ENCODE measurements at regions not wholly inside any gene's neighbourhood (a gene's known extent, or its start where the extent isn't known, plus 50 kb on each side); places are given as distances from the start of the nearest gene placed in this dataset.

GRCh38 chr13:68025604-68026003, 795.5 kb upstream of the PCDH9 start:
- Histone ChIP-seq H3K36me3 (ENCODE audit: control insufficient read depth, insufficient read depth, low read length) (no peaks in the 10 kb centered on the region), H3K9me3 (ENCODE audit: control insufficient read depth, insufficient read depth, low read depth, low read length) (no peaks in the 10 kb centered on the region), H3K4me2 (ENCODE audit: extremely low read depth, insufficient read depth, low read length) (no peak overlapping the region), H3K27me3 (ENCODE audit: control insufficient read depth, insufficient read depth, low read length) (no peaks in the 10 kb centered on the region), H3K9ac (ENCODE audit: insufficient read depth, low read length) (no peak overlapping the region), H3K4me1 (ENCODE audit: control insufficient read depth, extremely low read depth, insufficient read depth, low read length) (no peaks in the 10 kb centered on the region), H3K4me3 (replicated peaks in 1 of 4; ENCODE audit: control extremely low read depth in 1 of 4, insufficient read depth in 1 of 4, low read depth in 3 of 4, low read length in 4 of 4) (no peak overlapping the region), H3K27ac (ENCODE audit: insufficient read depth, low read length) (no peak overlapping the region), H2AFZ (ENCODE audit: low read length) (no peak overlapping the region), H3K79me2 (ENCODE audit: control insufficient read depth, insufficient read depth, low read length) (no peaks in the 10 kb centered on the region), H4K20me1 (ENCODE audit: control insufficient read depth, extremely low read depth, insufficient read depth, low read length) (no peaks in the 10 kb centered on the region)
- TF ChIP-seq EZH2 (IDR thresholded peaks at IDR 0.05; ENCODE audit: low read length, missing control alignments) (no peak), CTCF (conservative IDR thresholded peaks at IDR 0.05 in 1 of 2, IDR thresholded peaks at IDR 0.05 in 1 of 2; ENCODE audit: low read depth in 1 of 2, low read length in 2 of 2) (no peak)
- DNase-seq (ENCODE audit: low read depth in 2 of 2) = no peak

- Histone ChIP-seq H3K4me2 (ENCODE audit: extremely low read depth, insufficient read depth, low read length) (no peak overlapping the region), H3K79me2 (ENCODE audit: control insufficient read depth, insufficient read depth, low read length) (no peaks in the 10 kb centered on the region), H3K36me3 (ENCODE audit: control insufficient read depth, insufficient read depth, low read length) (no peaks in the 10 kb centered on the region), H3K27ac (ENCODE audit: insufficient read depth, low read length) (no peak overlapping the region), H3K27me3 (ENCODE audit: control insufficient read depth, insufficient read depth, low read length) (no peaks in the 10 kb centered on the region), H3K9ac (ENCODE audit: insufficient read depth, low read length) (no peak overlapping the region), H3K4me1 (ENCODE audit: control insufficient read depth, extremely low read depth, insufficient read depth, low read length) (no peaks in the 10 kb centered on the region), H4K20me1 (ENCODE audit: control insufficient read depth, extremely low read depth, insufficient read depth, low read length) (no peaks in the 10 kb centered on the region), H2AFZ (ENCODE audit: low read length) (no peak overlapping the region), H3K4me3 (replicated peaks in 1 of 4; ENCODE audit: control extremely low read depth in 1 of 4, insufficient read depth in 1 of 4, low read depth in 3 of 4, low read length in 4 of 4) (no peak overlapping the region), H3K9me3 (ENCODE audit: control insufficient read depth, insufficient read depth, low read depth, low read length) (no peaks in the 10 kb centered on the region)
- TF ChIP-seq CTCF (conservative IDR thresholded peaks at IDR 0.05 in 1 of 2, IDR thresholded peaks at IDR 0.05 in 1 of 2; ENCODE audit: low read depth in 1 of 2, low read length in 2 of 2) = no peak
- TF ChIP-seq EZH2 (IDR thresholded peaks at IDR 0.05; ENCODE audit: low read length, missing control alignments) = no peak
- no peak for DNase-seq (ENCODE audit: low read depth in 2 of 2)
Observed at GRCh38 chr13:68023838-68024581, 793.9 kb upstream of the PCDH9 start.

- no peak overlapping the region for H3K27ac ChIP-seq (ENCODE audit: insufficient read depth, low read length)
- H3K4me2 ChIP-seq (ENCODE audit: extremely low read depth, insufficient read depth, low read length) = no peak overlapping the region
- H3K27me3 ChIP-seq (ENCODE audit: control insufficient read depth, insufficient read depth, low read length) = no peaks in the 10 kb centered on the region
Observed at GRCh38 chr13:68019901-68020300, 789.8 kb upstream of the PCDH9 start.

More at GRCh38 chr13:68019901-68020300, 789.8 kb upstream of the PCDH9 start:
- Histone ChIP-seq H3K4me3 (replicated peaks in 1 of 4; ENCODE audit: control extremely low read depth in 1 of 4, insufficient read depth in 1 of 4, low read depth in 3 of 4, low read length in 4 of 4) (no peak overlapping the region), H3K9ac (ENCODE audit: insufficient read depth, low read length) (no peak overlapping the region), H3K9me3 (ENCODE audit: control insufficient read depth, insufficient read depth, low read depth, low read length) (no peaks in the 10 kb centered on the region), H4K20me1 (ENCODE audit: control insufficient read depth, extremely low read depth, insufficient read depth, low read length) (no peaks in the 10 kb centered on the region), H3K4me1 (ENCODE audit: control insufficient read depth, extremely low read depth, insufficient read depth, low read length) (no peaks in the 10 kb centered on the region), H3K79me2 (ENCODE audit: control insufficient read depth, insufficient read depth, low read length) (no peaks in the 10 kb centered on the region), H2AFZ (ENCODE audit: low read length) (no peak overlapping the region), H3K36me3 (ENCODE audit: control insufficient read depth, insufficient read depth, low read length) (no peaks in the 10 kb centered on the region)
- no peak for DNase-seq (ENCODE audit: low read depth in 2 of 2)
- TF ChIP-seq CTCF (conservative IDR thresholded peaks at IDR 0.05 in 1 of 2, IDR thresholded peaks at IDR 0.05 in 1 of 2; ENCODE audit: low read depth in 1 of 2, low read length in 2 of 2) (no peak), EZH2 (IDR thresholded peaks at IDR 0.05; ENCODE audit: low read length, missing control alignments) (no peak)

All from fibroblast of lung (primary cell).